Activated gamma-delta T cell treated with anti-CD3 and anti-CD28 coated beads, Interleukin-2, amount 50 U/mL, for 16 hours (primary cell): ENCODE measurements at regions not wholly inside any gene's neighbourhood (a gene's known extent, or its start where the extent isn't known, plus 50 kb on each side); places are given as distances from the start of the nearest gene placed in this dataset.
"Not testable (repeated sequence)": the region's sequence is repeated elsewhere in the genome, so short reads cannot be mapped to it uniquely, and the experiment has no call there.

Experiments used
- DNase-seq: peaks from one replicate; pipeline ENCODE4 v3.0.0-alpha.2; 2020; ENCODE audit warnings: low read depth

DNA sequence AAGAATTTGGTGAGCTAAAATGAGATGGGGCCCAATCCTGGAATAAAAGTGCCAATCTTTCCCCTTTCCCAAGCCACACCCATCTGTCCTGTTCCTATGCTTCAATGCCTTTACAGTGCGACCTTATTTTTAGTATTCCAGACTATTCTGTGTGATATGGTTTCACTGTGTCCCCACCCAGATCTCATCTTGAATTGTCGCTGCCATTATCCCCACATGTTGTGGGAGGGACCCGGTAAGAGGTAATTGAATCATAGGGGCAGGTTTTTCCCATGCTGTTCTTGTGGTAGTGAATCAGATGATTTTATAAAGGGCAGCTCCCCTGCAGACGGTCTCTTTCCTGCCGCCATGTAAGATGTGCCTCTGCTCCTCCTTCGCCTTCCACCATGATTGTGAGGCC lies 129.3 kb upstream of the KIF26B start:
- DNase-seq: no peak

DNA sequence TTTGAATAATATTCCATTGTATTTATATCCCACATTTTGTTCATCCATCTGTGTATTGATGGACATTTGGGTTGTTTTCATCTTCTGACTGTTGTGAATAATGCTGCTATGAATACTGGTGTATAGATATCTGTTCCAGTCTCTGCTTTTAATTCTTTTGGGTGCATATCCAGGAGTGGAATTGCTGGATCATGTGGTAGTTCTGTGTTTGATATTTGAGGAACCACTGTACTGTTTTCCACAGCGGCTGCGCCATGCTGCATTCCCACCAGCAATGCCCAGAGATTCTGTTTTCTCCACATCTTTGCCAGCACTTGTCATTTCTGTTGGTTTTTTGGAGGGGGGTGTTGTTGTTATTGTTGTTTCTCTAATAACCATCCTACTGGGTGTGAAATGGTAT lies 131.6 kb upstream of the KIF26B start:
- no peak for DNase-seq

- DNase-seq: no peak
These were observed 134.8 kb upstream of the KIF26B start for GRCh38 chr1:245019910-245020486.

DNA sequence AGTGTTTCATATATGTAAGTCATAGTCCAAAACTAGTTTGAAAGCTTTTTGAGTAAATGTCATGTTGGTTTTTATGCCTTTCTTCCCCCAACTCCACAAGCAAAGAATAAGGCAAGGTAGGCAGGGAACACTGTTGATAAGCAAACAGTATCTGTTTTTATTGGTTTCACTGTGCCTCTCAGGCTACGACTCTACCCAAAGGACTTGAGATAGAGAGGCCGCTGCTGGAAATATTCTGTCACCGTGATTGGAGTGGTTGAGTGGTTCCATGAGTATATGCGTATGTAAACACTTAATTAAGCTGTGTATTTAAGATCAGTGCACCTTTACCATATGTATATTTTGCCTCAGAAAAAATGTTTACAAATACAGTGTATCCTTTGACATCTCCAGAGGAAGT lies 138.1 kb upstream of the KIF26B start:
- no peak for DNase-seq

- DNase-seq: no peak
These were observed 139.8 kb upstream of the KIF26B start for GRCh38 chr1:245015031-245015430.

GRCh38 chr1:245014247-245015029 lies 140.3 kb upstream of the KIF26B start:
- DNase-seq: no peak

DNA sequence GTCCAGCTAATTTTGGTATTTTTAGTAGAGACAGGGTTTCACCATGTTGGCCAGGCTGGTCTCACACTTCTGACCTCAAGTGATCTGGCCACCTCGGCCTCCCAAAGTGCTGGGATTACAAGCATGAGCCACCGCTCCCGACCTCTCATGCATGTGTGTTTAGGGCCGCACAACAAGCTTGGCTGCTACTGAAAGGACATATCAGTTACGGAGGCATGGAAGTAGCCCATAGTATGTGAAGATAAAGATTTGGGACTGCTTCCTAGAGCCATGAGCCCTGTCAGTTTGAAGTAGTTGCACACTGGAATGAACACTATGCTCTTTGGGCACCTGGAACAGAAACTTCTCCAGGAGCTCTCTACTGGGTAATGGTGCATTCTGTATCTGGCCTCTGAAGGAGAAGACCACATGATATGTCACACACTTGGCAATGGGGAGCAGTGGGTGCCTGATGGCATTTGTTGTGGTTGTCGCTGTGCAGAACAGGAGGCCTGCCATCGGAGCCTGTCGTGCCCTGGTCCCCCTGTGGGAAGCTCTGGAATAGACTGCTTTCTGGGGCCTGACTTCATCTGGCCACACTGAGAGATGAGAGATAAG lies 144.7 kb upstream of the KIF26B start:
- no peak for DNase-seq

GRCh38 chr1:245008761-245009160 lies 144.4 kb upstream of the HNRNPU start:
- no peak for DNase-seq

- no peak for DNase-seq
These were observed 143.5 kb upstream of the HNRNPU start for GRCh38 chr1:245007852-245008251.

GRCh38 chr1:245003246-245003645 lies 138.9 kb upstream of the HNRNPU start:
- no peak for DNase-seq

DNA sequence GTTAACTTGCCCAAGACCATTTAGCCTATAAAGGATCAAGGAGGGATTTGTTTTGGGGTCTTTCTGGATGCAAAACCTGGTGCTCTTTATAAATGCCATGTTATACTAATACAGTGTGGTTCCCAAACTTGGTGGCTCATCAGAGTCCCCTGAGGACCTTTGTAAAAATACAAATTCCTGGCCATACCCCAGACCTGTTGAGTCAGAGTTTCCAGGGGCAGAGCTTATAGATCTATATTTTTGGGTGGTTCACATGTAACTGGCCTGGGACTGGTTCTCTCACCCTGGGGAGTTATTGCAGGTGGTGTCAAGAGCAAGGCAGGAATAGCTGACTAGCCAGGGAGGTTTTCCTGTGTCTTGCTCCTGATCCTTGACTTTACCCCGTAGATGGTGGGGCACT lies 136.9 kb upstream of the HNRNPU start:
- no peak for DNase-seq

GRCh38 chr1:245000872-245001188 lies 136.5 kb upstream of the HNRNPU start:
- DNase-seq: no peak

- DNase-seq: not testable (repeated sequence)
These were observed 135.3 kb upstream of the HNRNPU start for GRCh38 chr1:244999644-245000043.

DNA sequence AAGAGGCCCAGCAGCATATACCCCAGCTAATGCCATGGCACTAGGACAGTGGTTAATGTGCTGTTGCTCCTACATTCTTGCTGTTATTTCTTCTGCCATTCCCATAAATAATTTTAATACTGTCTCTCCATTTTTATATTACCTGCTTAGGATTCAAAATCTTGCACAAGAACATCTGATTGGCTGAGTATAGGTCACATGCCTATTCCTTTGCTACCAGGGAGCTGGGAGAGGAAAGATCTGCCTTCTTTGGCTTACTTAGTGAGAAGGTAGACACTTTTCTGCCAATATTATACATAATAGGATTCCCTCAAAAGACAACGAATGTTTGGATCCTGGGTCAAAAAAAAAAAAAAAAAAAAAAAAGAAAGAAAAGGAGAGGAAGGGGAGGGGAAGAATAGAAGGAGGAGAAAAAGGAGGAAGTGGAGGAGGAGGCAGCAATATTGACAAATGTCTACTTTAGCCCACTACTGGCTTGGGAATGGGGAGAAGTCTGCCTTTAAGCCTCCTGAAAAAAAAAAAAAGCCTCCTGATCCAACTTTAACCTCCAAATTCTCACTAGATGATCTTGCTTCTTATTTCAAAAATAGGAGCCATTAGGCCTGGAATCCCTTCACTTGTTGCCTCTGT lies 134.5 kb upstream of the HNRNPU start:
- DNase-seq: no peak

- DNase-seq: no peak
These were observed 131.5 kb upstream of the HNRNPU start for GRCh38 chr1:244995602-244996400.

GRCh38 chr1:244992833-244993232 lies 128.5 kb upstream of the HNRNPU start:
- DNase-seq: no peak

GRCh38 chr1:244989813-244990212 lies 125.5 kb upstream of the HNRNPU start:
- DNase-seq: no peak

DNA sequence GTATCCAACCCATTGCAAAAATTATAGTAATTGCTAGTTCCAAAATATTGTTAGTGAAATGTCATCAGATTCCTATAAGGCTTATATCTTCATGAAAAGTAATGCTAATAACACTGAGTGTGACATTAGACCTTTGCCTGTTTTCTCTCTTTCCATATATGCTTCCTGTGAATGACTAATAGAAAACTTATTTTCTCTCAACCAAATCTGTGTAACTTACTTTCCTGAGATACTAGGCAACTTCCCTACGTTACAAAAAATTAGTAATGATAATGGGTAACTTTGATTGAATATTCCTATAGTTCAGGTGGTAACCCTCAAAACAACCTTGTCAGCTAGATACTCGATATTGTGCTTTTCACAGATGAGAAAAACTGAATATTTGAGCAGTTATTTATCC lies 124.2 kb upstream of the HNRNPU start:
- no peak for DNase-seq

DNA sequence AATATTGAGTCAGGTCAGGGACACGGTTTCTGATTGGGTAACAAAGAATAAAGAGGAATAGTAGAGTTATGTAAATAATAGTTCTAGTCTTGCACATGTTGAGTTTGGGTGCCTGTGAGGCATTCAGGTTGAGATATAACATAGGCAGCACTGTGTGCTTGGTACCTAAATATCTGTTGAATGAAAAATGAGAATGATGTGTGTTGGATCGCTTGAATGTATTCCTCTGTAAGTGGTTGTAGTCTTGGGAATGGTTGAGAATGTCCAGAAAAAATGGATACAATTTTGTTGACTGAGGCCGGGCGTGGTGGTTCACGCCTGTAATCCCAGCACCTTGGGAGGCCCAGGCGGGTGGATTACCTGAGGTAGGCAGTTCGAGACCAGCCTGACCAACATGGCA lies 116.3 kb upstream of the HNRNPU start:
- DNase-seq: no peak

GRCh38 chr1:244974550-244974949 lies 110.2 kb upstream of the HNRNPU start:
- DNase-seq: no peak

DNA sequence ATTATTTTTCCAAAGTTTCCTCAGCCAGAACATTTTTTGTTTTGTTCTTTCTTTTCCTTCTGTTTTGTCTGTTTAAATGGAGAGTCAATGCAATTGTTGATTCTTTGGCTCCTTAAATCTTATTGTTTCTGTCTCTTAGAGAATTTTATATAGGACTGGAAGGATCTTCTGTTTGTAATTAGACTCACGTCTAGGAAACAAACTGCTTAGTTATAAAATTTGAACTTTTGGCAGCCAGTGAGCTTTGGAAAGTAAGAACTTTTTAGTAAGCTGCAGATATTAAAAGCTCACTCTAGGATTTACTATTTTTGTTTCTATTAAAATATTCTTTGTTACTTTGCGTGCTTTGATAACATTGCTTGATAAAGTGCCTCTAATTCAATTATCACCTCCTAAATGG lies 109.8 kb upstream of the HNRNPU start:
- no peak for DNase-seq

- DNase-seq: no peak
These were observed 107.3 kb upstream of the HNRNPU start for GRCh38 chr1:244971552-244972216.
